IMR-90 (cell line): ENCODE measurements at regions not wholly inside any gene's neighbourhood (a gene's known extent, or its start where the extent isn't known, plus 50 kb on each side); places are given as distances from the start of the nearest gene placed in this dataset.

Experiments
- ATAC-seq: fragments of 200-7000 bp; cut with Tn5 transposase; 2 replicates; pipeline ENCODE4 v1.9.1; 2020; ENCODE audit warnings: low read depth, mild to moderate bottlenecking, moderate library complexity
- BruUV-seq: library from RNA; stranded (reverse); fragments of 400-500 nt; replicated peaks from 2 replicates; lab custom pipeline; 2021; lab: Mats Ljungman, UMichigan
- CTCF ChIA-PET: fragments of 300-600 bp; formaldehyde crosslinking; extraction: SDS; loops from one replicate; lab custom pipeline; 2021; ENCODE audit warnings: antibody characterized with exemption; lab: Yijun Ruan, JAX
- POLR2A ChIA-PET: fragments of 300-600 bp; sonication (Branson Sonifier 250); formaldehyde crosslinking; loops from one replicate; lab custom pipeline; 2022; ENCODE audit warnings: antibody characterized with exemption; ENCODE audit not compliant: unreplicated experiment; lab: Charles Lee
- DNase-seq: peaks from one replicate; pipeline ENCODE4 v3.0.0; 2013
- H2AFZ ChIP-seq: replicated peaks from 2 replicates; pipeline ENCODE3; 2013; ENCODE audit warnings: low read length, mild to moderate bottlenecking; ENCODE audit not compliant: poor library complexity
- H2AK5ac ChIP-seq: 2 replicates; pipeline ENCODE4 v1.6.1; 2013; ENCODE audit warnings: low read depth, low read length, inconsistent platforms
- H2AK9ac ChIP-seq: replicated peaks from 2 replicates; pipeline ENCODE3; 2013; ENCODE audit warnings: mild to moderate bottlenecking, low read depth, low read length, moderate library complexity; ENCODE audit not compliant: poor library complexity
- H2BK120ac ChIP-seq: 2 replicates; pipeline ENCODE4 v1.6.1; 2013; ENCODE audit warnings: low read depth, low read length, inconsistent platforms
- H2BK15ac ChIP-seq: 3 replicates; pipeline ENCODE4 v1.6.1; 2013; ENCODE audit warnings: low read depth, low read length, inconsistent platforms
- H2BK20ac ChIP-seq: 2 replicates; pipeline ENCODE4 v1.6.1; 2013; ENCODE audit warnings: low read depth, mild to moderate bottlenecking, inconsistent platforms, low read length, moderate library complexity
- H2BK5ac ChIP-seq: 2 replicates; pipeline ENCODE4 v1.6.1; 2013; ENCODE audit warnings: mild to moderate bottlenecking, low read depth, low read length, inconsistent platforms; ENCODE audit not compliant: poor library complexity, severe bottlenecking
- H3K14ac ChIP-seq: replicated peaks from 2 replicates; pipeline ENCODE4 v1.6.1; 2013; ENCODE audit warnings: low read depth, low read length, inconsistent platforms
- H3K18ac ChIP-seq: 2 replicates; pipeline ENCODE4 v1.6.1; 2013; ENCODE audit warnings: low read depth, low read length, control low read depth
- H3K23ac ChIP-seq: 2 replicates; pipeline ENCODE4 v1.6.1; 2013; ENCODE audit warnings: low read depth, low read length, inconsistent platforms
- H3K27ac ChIP-seq: 2 replicates; pipeline ENCODE4 v1.5.1; 2013; ENCODE audit warnings: mild to moderate bottlenecking, control low read depth, low read length; ENCODE audit not compliant: insufficient read depth
- H3K27me3 ChIP-seq: 2 replicates; pipeline ENCODE4 v1.6.1; 2013; ENCODE audit warnings: low read length; ENCODE audit not compliant: control insufficient read depth, insufficient read depth
- H3K36me3 ChIP-seq: 2 replicates; pipeline ENCODE4 v1.6.1; 2013; ENCODE audit warnings: low read length, mixed read lengths; ENCODE audit not compliant: control insufficient read depth, insufficient read depth
- H3K4ac ChIP-seq: 2 replicates; pipeline ENCODE4 v1.6.1; 2013; ENCODE audit warnings: low read depth, low read length, inconsistent platforms
- H3K4me1 ChIP-seq: 2 replicates; pipeline ENCODE4 v1.6.1; 2013; ENCODE audit warnings: low read length, mixed read lengths; ENCODE audit not compliant: control insufficient read depth, insufficient read depth
- H3K4me2 ChIP-seq: 2 replicates; pipeline ENCODE4 v1.6.1; 2013; ENCODE audit warnings: low read depth, mild to moderate bottlenecking, control low read depth, low read length, moderate library complexity
- H3K4me3 ChIP-seq: 2 replicates; pipeline ENCODE4 v1.5.1; 2013; ENCODE audit warnings: low read depth, mild to moderate bottlenecking, control low read depth, low read length, moderate library complexity; ENCODE audit not compliant: insufficient read depth
- H3K56ac ChIP-seq: 2 replicates; pipeline ENCODE4 v1.6.1; 2013; ENCODE audit warnings: low read length, inconsistent platforms; ENCODE audit not compliant: insufficient read depth; ENCODE audit errors: extremely low read depth
- H3K79me1 ChIP-seq, 2 experiments: 2 replicates each; pipeline ENCODE4 v1.6.1; 2013; ENCODE audit warnings: low read length in 2 of 2, inconsistent platforms in 1 of 2, low read depth in 1 of 2
- H3K9ac ChIP-seq: 2 replicates; pipeline ENCODE4 v1.6.1; 2013; ENCODE audit warnings: low read depth, low read length, control low read depth
- H3K9me1 ChIP-seq: 2 replicates; pipeline ENCODE4 v1.6.1; 2013; ENCODE audit warnings: low read length, inconsistent platforms; ENCODE audit not compliant: insufficient read depth
- H3K9me3 ChIP-seq: 2 replicates; pipeline ENCODE4 v1.6.1; 2013; ENCODE audit warnings: low read length; ENCODE audit not compliant: control insufficient read depth, insufficient read depth
- H4K20me1 ChIP-seq: 2 replicates; pipeline ENCODE4 v1.6.1; 2013; ENCODE audit warnings: low read length, inconsistent platforms; ENCODE audit not compliant: insufficient read depth
- H4K5ac ChIP-seq: 2 replicates; pipeline ENCODE4 v1.6.1; 2013; ENCODE audit warnings: mild to moderate bottlenecking, low read depth, low read length, control low read depth
- H4K8ac ChIP-seq, 2 experiments: 2 replicates each; pipeline ENCODE4 v1.6.1; 2013; ENCODE audit warnings: low read depth in 2 of 2, low read length in 2 of 2, control low read depth in 1 of 2, inconsistent platforms in 1 of 2
- H4K91ac ChIP-seq: 2 replicates; pipeline ENCODE4 v1.6.1; 2013; ENCODE audit warnings: low read depth, low read length, inconsistent platforms; ENCODE audit not compliant: insufficient read depth
- CEBPB ChIP-seq: IDR thresholded peaks from 2 replicates; pipeline ENCODE4 v1.6.1; 2012; ENCODE audit warnings: low read depth, low read length, improper control_type of control experiment
- MAFK ChIP-seq: IDR thresholded peaks from 2 replicates; pipeline ENCODE4 v1.6.1; 2012; ENCODE audit warnings: low read depth, low read length, improper control_type of control experiment
- NFE2L2 ChIP-seq: fragments of 150-350 bp; IDR thresholded peaks from 2 replicates; pipeline ENCODE4 v1.6.1; 2016; ENCODE audit warnings: low read depth, mild to moderate bottlenecking, low read length
- WGBS, 2 experiments: methylation state at CpG; one replicate each; pipeline versions ENCODE4 v1.1.5 to v1.1.7; 2013; ENCODE audit warnings: missing lambda C conversion rate in 2 of 2; ENCODE audit not compliant: insufficient read length in 1 of 2; ENCODE audit errors: extremely low coverage in 2 of 2; 5-methylcytosine and 5-hydroxymethylcytosine counted together
- dilution Hi-C: fragments of 300-500 bp; cut with HindIII; formaldehyde crosslinking; loops from one replicate; pipeline ENCODE4 v1.14.3; 2018; ENCODE audit warnings: low sequenced_read_pairs; ENCODE audit not compliant: unreplicated experiment
- in situ Hi-C: fragments of 300-500 bp; cut with MboI; formaldehyde crosslinking; loops from 3 replicates; pipeline ENCODE4 v1.14.3; 2019; ENCODE audit warnings: low sequenced_read_pairs, inconsistent platforms, mixed read lengths
- intact Hi-C: fragments of 100-400 bp; cut with micrococcal nuclease; formaldehyde crosslinking; loops from 2 replicates; pipeline ENCODE4 v1.10.0; 2022
- TF ChIP-seq, protein P1 (sequence below): conservative IDR thresholded peaks from 2 replicates; pipeline ENCODE4 v1.5.1; 2012; ENCODE audit warnings: mild to moderate bottlenecking, low read depth, low read length, improper control_type of control experiment

DNA sequence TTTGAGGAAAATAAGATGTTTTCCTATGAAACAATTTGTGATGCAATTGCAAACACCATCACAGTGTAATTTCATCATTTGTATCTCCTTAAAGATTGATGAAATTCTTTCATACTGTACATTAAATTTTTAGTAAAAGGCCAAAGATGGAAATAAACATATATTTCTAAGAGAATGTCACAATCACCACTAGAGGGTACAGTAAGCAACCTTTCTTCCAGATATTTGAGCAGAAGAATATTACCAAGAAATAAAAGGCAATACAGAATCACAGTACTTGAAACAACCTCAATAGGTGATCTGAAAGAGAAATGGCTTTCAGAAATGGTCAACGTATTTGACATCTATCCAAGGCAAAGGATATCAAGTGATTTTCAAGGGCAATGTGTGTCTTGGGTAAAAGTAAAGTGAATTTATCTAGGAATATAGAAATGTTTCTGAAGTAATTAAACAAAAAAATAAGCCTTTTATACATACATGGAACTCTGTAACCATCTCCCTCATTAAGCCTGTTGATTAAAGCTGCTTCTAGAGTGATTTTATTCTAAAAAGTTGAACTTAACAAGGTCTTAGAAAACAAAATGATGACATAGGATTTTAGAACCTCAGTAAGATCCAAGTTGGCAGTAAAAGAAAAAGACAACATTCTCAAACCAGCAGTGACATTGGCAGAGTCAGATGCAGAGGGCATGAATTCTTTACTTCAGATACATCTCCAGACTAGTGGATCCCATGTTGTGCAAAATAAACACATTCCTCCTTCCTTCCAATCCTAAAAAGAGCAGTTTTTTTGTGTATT is 90.3 kb upstream of the SESTD1 start:
- Histone ChIP-seq H4K91ac (no peak overlapping the region), H2AK5ac (no peak overlapping the region), H2AFZ (no peak overlapping the region), H2AK9ac (no peak overlapping the region), H3K27ac (no peak overlapping the region), H3K36me3 (no peaks in the 10 kb centered on the region), H3K56ac (no peak overlapping the region), H3K9ac (no peak overlapping the region), H3K9me1 (no peaks in the 10 kb centered on the region), H2BK20ac (no peak overlapping the region), H4K8ac (no peak overlapping the region), H3K27me3 (peaks cover 2% of the 10 kb centered on the region; the same call in 1 of the 2 replicates), H3K4ac (no peak overlapping the region), H3K18ac (no peak overlapping the region), H3K23ac (no peak overlapping the region), H4K20me1 (no peaks in the 10 kb centered on the region), H3K9me3 (no peaks in the 10 kb centered on the region), H3K4me3 (no peak overlapping the region), H2BK15ac (no peak overlapping the region), H3K14ac (no peak overlapping the region), H3K4me2 (no peak overlapping the region), H3K79me1 (no peaks in the 10 kb centered on the region), H2BK5ac (no peak overlapping the region), H4K5ac (no peak overlapping the region), H2BK120ac (no peak overlapping the region), H3K4me1 (no peaks in the 10 kb centered on the region)
- intact Hi-C loops (loop anchor here (2.0 kb wide), 1 partner anchor 396 kb away; no protein-coding TSS in a partner anchor), in situ Hi-C loops (no loop called here), dilution Hi-C loops (no loop called here)
- DNase-seq (peak; percentile 14), ATAC-seq (peak; percentile 56; the same call in 1 of the 2 replicates)
- CTCF ChIA-PET = no interaction called here
- POLR2A ChIA-PET = no interaction called here
- BruUV-seq = no TSS peak
- WGBS, 2 experiments = no CpG with 5 or more reads among the region's 1 CpG
- TF ChIP-seq MAFK (0 out of 2 replicates have a peak, but pooled peaks have one; percentile 22), NFE2L2 (no peak), CEBPB (peak; percentile 42; the same call in 1 of the 2 replicates)
- TF ChIP-seq, protein P1, sequence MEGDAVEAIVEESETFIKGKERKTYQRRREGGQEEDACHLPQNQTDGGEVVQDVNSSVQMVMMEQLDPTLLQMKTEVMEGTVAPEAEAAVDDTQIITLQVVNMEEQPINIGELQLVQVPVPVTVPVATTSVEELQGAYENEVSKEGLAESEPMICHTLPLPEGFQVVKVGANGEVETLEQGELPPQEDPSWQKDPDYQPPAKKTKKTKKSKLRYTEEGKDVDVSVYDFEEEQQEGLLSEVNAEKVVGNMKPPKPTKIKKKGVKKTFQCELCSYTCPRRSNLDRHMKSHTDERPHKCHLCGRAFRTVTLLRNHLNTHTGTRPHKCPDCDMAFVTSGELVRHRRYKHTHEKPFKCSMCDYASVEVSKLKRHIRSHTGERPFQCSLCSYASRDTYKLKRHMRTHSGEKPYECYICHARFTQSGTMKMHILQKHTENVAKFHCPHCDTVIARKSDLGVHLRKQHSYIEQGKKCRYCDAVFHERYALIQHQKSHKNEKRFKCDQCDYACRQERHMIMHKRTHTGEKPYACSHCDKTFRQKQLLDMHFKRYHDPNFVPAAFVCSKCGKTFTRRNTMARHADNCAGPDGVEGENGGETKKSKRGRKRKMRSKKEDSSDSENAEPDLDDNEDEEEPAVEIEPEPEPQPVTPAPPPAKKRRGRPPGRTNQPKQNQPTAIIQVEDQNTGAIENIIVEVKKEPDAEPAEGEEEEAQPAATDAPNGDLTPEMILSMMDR = peak; percentile 51
